ENCODE measurements at regions not wholly inside any gene's neighbourhood (a gene's known extent, or its start where the extent isn't known, plus 50 kb on each side); places are given as distances from the start of the nearest gene placed in this dataset.

DNA sequence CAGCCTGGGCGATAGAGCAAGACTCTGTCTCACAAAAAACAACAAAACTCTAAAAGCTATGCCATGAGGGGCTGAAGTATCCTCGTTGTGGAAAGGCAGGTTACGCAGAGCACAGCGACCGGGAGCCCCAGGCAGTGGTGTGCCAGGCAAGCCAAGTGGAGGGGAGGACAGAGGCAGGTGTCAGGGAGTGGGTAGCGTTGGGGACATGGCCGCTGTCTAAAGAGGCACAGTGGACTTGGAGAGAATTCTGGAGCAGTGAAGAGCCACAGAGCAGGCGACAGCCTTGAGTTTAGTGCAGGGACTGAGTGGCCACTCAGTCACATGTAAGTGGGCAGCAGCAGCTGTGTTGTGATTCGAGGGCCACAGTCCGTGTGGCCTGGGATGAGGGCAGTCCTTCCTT, 541.7 kb downstream of the FGF9 start (continued):
- no peak for TF ChIP-seq ELF1 (IDR thresholded peaks at IDR 0.05; ENCODE audit: borderline replicate concordance, low read depth)

DNA sequence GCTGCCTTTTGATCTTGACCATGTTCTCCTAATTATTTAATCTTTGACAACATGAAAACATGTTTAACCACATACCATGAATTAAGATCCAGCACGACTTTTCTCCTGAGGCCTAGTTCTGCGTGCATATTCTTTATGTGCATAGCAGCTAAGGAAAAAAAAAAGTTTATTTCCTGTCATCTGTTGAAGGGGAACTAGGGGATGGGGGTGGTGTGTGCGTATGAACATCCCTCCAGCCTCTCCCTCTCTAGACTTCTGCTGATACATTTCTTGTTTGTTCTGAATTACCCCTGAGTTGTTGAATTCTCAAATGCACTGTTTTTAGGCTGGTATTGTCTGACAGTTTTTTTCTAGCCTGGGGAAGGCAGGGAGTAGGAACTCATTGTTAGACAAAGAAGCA, 543.3 kb downstream of the FGF9 start:
- TF ChIP-seq SIN3A (IDR thresholded peaks at IDR 0.05; ENCODE audit: low read depth) (no peak), YY1 (IDR thresholded peaks at IDR 0.05; ENCODE audit: extremely low read depth, insufficient replicate concordance, low read depth, low read length) (no peak), ELF1 (IDR thresholded peaks at IDR 0.05; ENCODE audit: borderline replicate concordance, low read depth) (no peak), POLR2AphosphoS5 (IDR thresholded peaks at IDR 0.05; ENCODE audit: low read depth, low read length) (no peak), SRF (IDR thresholded peaks at IDR 0.05; ENCODE audit: low read depth) (no peak), CEBPB (IDR thresholded peaks at IDR 0.05; ENCODE audit: low read depth) (no peak), SP1 (IDR thresholded peaks at IDR 0.05; ENCODE audit: low read depth) (no peak), JUND (IDR thresholded peaks at IDR 0.05) (no peak), ZFX (IDR thresholded peaks at IDR 0.05) (no peak)
- TF ChIP-seq, protein P1, sequence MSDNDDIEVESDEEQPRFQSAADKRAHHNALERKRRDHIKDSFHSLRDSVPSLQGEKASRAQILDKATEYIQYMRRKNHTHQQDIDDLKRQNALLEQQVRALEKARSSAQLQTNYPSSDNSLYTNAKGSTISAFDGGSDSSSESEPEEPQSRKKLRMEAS (IDR thresholded peaks at IDR 0.05): no peak
- TF ChIP-seq, protein P2, sequence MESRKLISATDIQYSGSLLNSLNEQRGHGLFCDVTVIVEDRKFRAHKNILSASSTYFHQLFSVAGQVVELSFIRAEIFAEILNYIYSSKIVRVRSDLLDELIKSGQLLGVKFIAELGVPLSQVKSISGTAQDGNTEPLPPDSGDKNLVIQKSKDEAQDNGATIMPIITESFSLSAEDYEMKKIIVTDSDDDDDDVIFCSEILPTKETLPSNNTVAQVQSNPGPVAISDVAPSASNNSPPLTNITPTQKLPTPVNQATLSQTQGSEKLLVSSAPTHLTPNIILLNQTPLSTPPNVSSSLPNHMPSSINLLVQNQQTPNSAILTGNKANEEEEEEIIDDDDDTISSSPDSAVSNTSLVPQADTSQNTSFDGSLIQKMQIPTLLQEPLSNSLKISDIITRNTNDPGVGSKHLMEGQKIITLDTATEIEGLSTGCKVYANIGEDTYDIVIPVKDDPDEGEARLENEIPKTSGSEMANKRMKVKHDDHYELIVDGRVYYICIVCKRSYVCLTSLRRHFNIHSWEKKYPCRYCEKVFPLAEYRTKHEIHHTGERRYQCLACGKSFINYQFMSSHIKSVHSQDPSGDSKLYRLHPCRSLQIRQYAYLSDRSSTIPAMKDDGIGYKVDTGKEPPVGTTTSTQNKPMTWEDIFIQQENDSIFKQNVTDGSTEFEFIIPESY (IDR thresholded peaks at IDR 0.05; ENCODE audit: extremely low read depth, insufficient replicate concordance, low read length): no peak
- no peaks in the 10 kb centered on the region for H3K4me1 ChIP-seq (ENCODE audit: control insufficient read depth in 1 of 2, insufficient read depth in 2 of 2, low read length in 2 of 2)
- 0 out of 2 replicates have a peak, but pooled peaks cover 3% of the 10 kb centered on the region for H3K27me3 ChIP-seq (ENCODE audit: insufficient read depth, low read length)
- BruUV-seq (replicated peaks): no TSS peak
- H2AFZ ChIP-seq (ENCODE audit: low read depth, low read length, poor library complexity, severe bottlenecking): no peak overlapping the region
- POLR2A ChIA-PET: no interaction called here
- DNase-seq (ENCODE audit: low read depth, low spot score) (no peak), ATAC-seq (no peak)
- CTCF ChIA-PET: no interaction called here
- intact Hi-C loops (cut with micrococcal nuclease): no loop called here
- no peak overlapping the region for H3K4me2 ChIP-seq (ENCODE audit: low read length)
- RAD21 ChIA-PET (ENCODE audit: low non-redundant PET in 1 of 2, low total read pairs in 2 of 2, uncharacterized antibody in 2 of 2, unreplicated experiment in 2 of 2): no interaction called here
- no peak overlapping the region for H3K4me3 ChIP-seq (replicated peaks in 1 of 2; ENCODE audit: low read depth in 1 of 2, low read length in 2 of 2)
- no peak overlapping the region for H3K27ac ChIP-seq (ENCODE audit: low read depth, low read length)
- H3K9me3 ChIP-seq (ENCODE audit: control insufficient read depth in 1 of 2, insufficient read depth in 1 of 2, low read depth in 1 of 2, low read length in 2 of 2): no peaks in the 10 kb centered on the region
- H3K9me2 ChIP-seq (ENCODE audit: insufficient read depth): no peaks in the 10 kb centered on the region
- no peaks in the 10 kb centered on the region for H3K79me2 ChIP-seq (ENCODE audit: insufficient read depth, low read length)
- H3K9ac ChIP-seq (ENCODE audit: low read length): no peak overlapping the region
- no peaks in the 10 kb centered on the region for H4K20me1 ChIP-seq (ENCODE audit: insufficient read depth)
- no peaks in the 10 kb centered on the region for H3K36me3 ChIP-seq (ENCODE audit: control insufficient read depth in 1 of 2, insufficient read depth in 2 of 2, low read length in 2 of 2)

All from HCT116 (cell line).